HG02852 (cell line): ENCODE measurements at regions not wholly inside any gene's neighbourhood (a gene's known extent, or its start where the extent isn't known, plus 50 kb on each side); places are given as distances from the start of the nearest gene placed in this dataset.

Experiments
- ATAC-seq: cut with Tn5 transposase; IDR thresholded peaks from one replicate; pipeline ENCODE4 v1.9.1; 2021; ENCODE audit warnings: mild to moderate bottlenecking, moderate library complexity; ENCODE audit not compliant: unreplicated experiment

DNA sequence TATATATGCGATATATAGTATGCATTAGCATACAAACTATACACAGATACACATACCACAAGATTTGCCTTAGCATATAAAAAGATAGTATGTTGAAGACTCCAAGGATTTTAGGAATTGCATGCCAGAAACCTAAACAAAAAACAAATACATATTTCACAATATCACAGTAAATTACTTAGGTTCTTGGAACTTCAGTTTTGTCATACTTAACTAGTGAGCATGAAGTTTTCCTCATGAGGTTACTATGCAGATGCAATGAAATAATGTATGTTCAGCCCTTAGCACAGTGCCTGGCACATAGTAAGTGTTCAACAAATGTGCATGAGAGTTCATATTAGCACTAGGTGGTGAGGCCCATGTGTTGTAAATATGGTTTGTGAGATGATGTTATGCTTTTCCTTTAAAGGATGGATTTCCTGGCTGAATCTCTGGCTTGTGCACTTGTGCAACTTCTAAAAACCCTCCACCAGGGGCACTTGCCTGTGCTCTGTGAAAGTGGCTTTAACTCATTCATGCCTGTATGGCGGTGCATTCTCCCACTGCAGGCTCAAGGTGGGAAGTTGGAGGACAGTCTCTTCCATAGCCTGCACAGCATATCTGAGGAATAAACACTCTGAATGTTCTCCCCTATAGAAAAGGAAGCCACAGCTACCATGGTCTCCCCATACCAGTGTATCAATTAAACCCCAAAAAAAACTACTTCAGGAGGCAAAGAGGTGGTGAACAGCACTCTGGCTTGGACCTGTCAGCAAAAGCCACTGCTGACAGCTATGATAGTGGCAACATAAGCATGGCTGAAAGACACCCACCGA lies 624.1 kb upstream of the CDH4 start:
- ATAC-seq = no peak

DNA sequence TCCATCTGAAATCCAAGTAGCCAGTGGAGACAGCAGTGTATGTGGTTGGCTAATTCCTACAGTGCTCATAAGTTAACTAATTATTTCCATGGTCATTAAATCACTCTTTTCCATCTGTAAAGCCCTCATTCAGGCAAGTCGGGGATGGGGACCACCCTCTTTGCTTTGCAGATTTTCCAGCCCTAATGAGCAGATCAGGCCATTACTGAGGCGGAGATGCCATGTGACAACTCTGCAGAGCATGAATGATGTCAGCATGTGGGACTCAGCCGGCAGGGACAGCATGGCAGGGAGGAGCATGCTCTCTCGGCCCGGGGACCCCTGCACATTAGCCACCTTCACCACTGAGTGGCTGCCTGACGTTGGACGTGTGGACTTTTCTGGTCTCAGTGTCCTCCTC lies 623.3 kb upstream of the CDH4 start:
- no peak for ATAC-seq

DNA sequence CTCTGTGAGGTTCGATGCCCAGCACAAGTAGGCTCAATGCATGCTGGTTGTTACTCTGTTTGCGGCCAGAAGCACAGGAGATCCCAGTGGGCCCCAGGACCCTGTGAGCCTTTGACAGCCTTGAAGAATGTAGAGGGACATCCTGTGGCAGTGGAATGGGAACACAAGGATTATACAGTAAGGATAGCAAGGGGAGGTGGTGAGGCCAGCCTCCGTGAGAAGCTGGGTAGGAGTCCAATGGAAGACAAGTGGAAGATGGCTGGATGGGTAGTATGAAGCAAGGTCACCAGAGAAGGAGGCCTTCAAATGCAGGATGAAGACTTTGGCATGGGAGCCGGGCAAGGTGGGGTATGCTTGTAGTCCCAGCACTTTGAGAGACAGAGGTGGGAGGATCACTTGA lies 622.9 kb upstream of the CDH4 start:
- ATAC-seq = no peak

DNA sequence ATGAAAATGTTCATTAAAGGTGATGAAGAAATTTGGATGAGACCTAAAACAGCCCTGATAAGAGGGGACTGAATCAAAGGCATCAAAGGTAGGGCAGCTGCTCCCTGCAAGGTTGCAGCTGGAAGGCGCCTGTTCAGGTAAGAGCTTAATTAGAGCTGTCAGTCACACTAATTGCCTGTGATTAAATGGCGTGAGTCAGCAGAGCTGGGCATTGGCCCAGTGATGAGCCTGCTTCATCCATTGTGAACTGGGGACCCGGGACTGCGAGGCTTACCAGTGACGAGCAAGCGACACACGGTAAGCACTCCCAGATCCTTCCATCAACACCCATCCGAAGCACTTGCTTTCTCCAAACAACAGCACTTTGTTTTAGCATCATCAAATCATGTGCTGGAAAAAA lies 621.5 kb upstream of the CDH4 start:
- ATAC-seq = no peak

DNA sequence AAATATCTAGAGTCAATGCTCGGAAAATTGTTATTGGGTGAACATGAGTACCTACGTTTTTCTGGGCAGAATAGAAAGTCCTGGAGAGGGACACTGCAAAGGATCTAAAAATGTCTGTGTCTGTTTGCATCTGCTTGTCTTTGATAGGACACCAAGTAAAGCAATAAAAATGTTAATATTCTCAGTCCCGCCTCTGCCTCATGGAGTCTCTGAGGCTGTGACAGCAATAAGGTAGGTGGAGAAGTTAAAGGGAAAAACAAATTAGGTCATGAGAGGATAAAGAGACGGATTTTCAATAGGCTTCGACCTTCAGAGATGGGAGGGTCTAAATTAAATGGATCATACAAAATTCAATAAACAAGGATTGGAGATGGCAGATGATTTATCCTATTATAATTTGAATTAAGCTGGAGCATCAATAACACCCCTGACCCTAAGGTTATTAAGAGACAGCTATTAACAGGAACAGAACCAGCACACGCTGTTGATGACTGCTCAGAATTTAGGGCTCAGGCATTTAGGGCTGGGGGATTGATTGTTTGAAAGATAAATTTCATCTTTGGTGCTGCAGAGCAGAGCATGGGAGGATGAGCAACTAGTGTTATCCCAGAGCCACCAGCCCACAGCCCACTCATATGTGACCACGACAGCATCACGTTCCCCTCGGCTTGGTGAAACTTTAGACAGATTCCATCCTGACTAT lies 620.3 kb upstream of the CDH4 start:
- ATAC-seq = no peak

DNA sequence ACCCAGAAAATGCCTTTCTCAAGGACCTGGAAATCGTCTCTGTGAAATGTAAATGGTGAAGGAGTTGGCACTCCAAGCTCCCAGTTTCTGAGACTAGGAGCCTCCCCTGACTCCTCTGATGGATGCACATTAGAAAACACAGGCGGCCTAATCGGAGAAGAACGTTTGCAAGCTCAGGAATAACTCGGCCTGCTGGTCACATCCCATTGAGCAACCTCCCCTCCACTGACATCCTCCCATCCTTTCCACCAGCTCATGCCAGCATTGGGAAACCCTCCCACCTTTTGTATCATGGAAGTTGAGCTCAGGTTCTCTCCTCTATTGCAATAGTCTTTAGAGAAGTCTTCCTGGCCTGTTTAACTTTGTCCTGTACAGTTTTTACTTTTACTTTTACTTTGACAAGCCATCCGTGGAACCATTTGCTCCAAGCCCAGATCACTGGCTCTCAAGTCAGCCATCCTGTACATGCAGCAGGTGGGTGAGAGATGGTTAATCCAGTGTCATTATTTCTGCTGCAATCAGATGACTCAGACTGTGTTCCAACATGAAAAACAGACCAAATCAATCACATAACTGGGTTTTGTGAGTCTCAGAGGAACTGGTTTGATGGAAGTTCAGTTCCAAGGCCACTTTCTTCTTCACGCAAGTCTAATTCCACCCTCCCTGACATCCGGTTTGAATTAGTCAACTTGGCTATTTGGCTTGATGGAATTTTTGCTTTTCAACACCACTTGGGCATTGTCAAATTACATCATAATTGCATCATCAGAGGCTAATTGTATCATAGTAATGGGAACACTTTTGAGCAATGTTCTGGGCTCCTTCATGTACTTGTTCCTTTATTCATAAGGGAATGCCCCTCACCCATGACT lies 619.4 kb upstream of the CDH4 start:
- ATAC-seq = no peak

GRCh38 chr20:60634491-60635172 lies 617.4 kb upstream of the CDH4 start:
- no peak for ATAC-seq

GRCh38 chr20:60636417-60636816 lies 615.6 kb upstream of the CDH4 start:
- ATAC-seq = no peak

DNA sequence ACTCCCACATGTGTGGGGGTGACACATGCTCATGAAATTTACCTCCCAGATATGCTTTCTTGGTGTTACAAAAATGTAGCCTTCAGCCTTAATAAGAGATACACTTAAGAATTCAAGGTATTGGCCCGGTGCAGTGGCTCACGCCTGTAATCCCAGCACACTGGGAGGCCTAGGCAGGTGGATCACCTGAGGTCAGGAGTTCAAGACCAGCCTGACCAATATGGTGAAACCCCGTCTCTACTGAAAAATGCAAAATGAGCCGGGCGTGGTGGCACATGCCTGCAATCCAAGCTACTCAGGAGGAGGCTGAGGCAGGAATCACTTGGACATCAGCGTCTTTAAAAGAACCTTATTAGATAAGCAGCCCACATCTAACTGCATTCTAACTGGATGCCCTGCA lies 614.3 kb upstream of the CDH4 start:
- no peak for ATAC-seq

DNA sequence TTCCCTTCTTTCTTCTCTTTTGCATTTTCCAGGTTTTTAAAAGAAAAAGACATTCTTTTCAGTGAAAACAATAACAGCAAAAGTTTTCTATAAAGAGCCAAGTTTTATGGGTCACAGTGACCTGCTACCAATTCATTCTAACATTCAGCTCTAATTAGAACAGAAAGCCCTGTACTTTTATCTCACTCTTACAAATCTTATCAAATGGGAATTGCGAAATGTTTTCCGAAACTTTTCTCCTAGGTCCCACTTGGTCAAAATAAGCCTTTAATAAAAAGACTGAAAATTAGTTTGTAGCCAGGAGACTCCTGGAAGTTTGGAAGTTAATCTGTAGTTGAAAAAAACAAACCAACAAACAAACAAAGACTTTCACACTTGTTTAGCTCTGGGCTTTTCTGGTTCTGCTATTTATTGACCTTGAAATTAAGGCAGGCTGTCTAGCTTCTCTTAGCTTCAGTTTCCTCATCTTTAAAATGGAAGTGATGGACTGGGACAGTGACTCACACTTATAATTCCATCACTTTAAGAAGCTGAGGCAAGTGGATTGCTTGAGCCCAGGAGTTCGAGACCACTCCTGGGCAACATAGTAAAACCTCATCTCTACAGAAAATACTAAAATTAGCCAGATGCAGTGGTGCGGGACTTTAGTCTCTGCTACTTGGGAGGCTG lies 613.5 kb upstream of the CDH4 start:
- no peak for ATAC-seq

- no peak for ATAC-seq
Observed at GRCh38 chr20:60641879-60642447, 610.1 kb upstream of the CDH4 start.

- ATAC-seq = no peak
Observed at GRCh38 chr20:60642541-60642940, 609.5 kb upstream of the CDH4 start.

DNA sequence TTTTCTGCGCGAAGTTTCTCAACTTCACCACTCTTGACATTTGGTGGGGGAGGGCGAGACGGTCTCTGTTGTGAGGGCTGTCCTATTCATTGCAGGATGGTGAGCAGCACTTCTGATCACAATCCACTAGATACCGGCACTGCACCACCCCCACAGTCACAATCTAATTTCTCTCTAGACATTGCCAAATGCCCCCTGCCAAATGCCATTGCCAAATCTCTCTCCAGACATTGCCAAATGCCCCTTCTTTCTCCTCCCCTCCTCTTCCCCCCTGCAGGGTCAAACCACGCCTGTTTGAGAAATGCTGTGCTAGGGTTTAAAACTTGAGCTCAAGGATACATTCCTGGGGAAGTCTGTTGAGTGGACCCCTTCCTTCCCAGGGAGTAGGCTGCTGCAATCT lies 603.5 kb upstream of the CDH4 start:
- ATAC-seq = no peak

DNA sequence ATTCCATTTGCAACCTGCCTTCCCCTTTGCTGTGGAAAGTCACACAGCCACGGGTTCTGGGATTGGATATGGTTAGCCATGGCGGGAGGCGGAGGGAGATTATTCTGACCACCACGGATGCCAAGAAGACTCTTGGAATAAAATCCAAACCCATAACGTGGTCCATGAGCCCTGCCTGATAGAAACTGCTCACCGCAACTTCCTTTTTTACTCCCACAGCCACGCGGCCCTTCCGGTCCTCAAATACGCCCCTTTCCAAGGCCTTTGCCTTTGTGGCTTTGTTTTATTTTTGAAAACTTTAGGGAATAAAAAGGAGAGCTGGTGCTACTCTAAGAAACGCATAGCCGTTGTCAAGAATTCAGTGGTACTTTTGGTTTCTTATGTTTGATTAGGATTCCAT lies 602.5 kb upstream of the CDH4 start:
- no peak for ATAC-seq

DNA sequence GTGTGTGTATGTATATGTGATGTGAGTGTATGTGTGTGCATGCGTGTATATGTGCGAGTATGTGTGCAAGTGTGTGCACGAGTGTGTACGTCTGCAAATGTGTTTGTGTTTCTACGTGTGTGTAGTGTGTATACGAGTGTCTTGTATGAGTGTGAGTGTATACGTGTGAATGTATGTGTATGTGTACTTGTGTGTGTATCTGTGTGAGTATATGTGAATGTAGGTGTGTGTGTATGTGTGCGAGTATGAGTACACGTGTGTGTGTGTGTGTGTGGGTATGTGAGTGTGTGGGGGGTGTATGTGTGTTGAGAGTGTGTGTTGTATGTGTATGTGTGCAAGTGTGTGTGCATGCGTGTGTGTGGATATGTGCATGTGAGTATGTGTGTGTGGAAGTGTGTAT lies 602.0 kb upstream of the CDH4 start:
- no peak for ATAC-seq

- no peak for ATAC-seq
Observed at GRCh38 chr20:60652046-60652445, 600.0 kb upstream of the CDH4 start.

- ATAC-seq = no peak
Observed at GRCh38 chr20:60652615-60653014, 599.4 kb upstream of the CDH4 start.

GRCh38 chr20:60653111-60653845 lies 598.8 kb upstream of the CDH4 start:
- no peak for ATAC-seq

- no peak for ATAC-seq
Observed at GRCh38 chr20:60658681-60659080, 593.4 kb upstream of the CDH4 start.
